T-helper 17 cell (primary cell): ENCODE measurements at regions not wholly inside any gene's neighbourhood (a gene's known extent, or its start where the extent isn't known, plus 50 kb on each side); places are given as distances from the start of the nearest gene placed in this dataset.

Experiments used
- ATAC-seq: fragments of 150-1000 bp; cut with Tn5 transposase; 2 replicates; pipeline ENCODE4 v1.10.0; 2021; ENCODE audit warnings: mild to moderate bottlenecking, moderate library complexity
- DNase-seq, 3 donors: peaks; one replicate each; pipeline versions ENCODE4 v3.0.0 to v3.0.0-alpha.2; 2020 to 2021
- H3K9me3 ChIP-seq: one replicate; pipeline ENCODE4 v1.7.0; 2013; ENCODE audit warnings: low read length, mild to moderate bottlenecking; ENCODE audit not compliant: control insufficient read depth, poor library complexity, severe bottlenecking
- H3K27ac Mint-ChIP-seq: one replicate; pipeline ENCODE4 v1.8.0; 2022; ENCODE audit warnings: mild to moderate bottlenecking, moderate library complexity, mixed read lengths
- H3K27me3 Mint-ChIP-seq: one replicate; pipeline ENCODE4 v1.8.0; 2022; ENCODE audit warnings: mixed read lengths
- H3K36me3 Mint-ChIP-seq: one replicate; pipeline ENCODE4 v1.8.0; 2022; ENCODE audit warnings: low read depth, mixed read lengths
- H3K4me1 Mint-ChIP-seq: one replicate; pipeline ENCODE4 v1.8.0; 2022; ENCODE audit warnings: mild to moderate bottlenecking, mixed read lengths
- H3K4me3 Mint-ChIP-seq: one replicate; pipeline ENCODE4 v1.8.0; 2022; ENCODE audit warnings: mild to moderate bottlenecking, moderate library complexity, mixed read lengths

- Mint-ChIP-seq H3K36me3 (no peaks in the 10 kb centered on the region), H3K4me3 (peak overlapping the region; percentile 56), H3K27me3 (peaks cover 20% of the 10 kb centered on the region), H3K4me1 (peaks cover 6% of the 10 kb centered on the region), H3K27ac (no peak overlapping the region)
- H3K9me3 ChIP-seq: no peaks in the 10 kb centered on the region
- DNase-seq: no peak
- ATAC-seq: no peak
Observed at GRCh38 chr20:4591975-4592315, 94.3 kb upstream of the PRNP start.

- DNase-seq (no peak), ATAC-seq (no peak)
- peaks cover 46% of the 10 kb centered on the region for H3K27me3 Mint-ChIP-seq
- peaks cover 5% of the 10 kb centered on the region for H3K36me3 Mint-ChIP-seq
- H3K4me3 Mint-ChIP-seq: no peak overlapping the region
- H3K9me3 ChIP-seq: no peaks in the 10 kb centered on the region
- peaks cover 2% of the 10 kb centered on the region for H3K4me1 Mint-ChIP-seq
- peak overlapping the region; percentile 56 for H3K27ac Mint-ChIP-seq
Observed at GRCh38 chr20:4585758-4586157, 100.5 kb upstream of the PRNP start.

- peaks cover 49% of the 10 kb centered on the region for H3K27me3 Mint-ChIP-seq
- H3K36me3 Mint-ChIP-seq: peaks cover 5% of the 10 kb centered on the region
- no peak for ATAC-seq
Observed at GRCh38 chr20:4585104-4585753, 101.0 kb upstream of the PRNP start.

GRCh38 chr20:4584510-4584909, 101.7 kb upstream of the PRNP start:
- no peak overlapping the region for H3K27ac Mint-ChIP-seq
- peaks cover 53% of the 10 kb centered on the region for H3K27me3 Mint-ChIP-seq
- ATAC-seq (no peak), DNase-seq (no peak)
- H3K4me3 Mint-ChIP-seq: no peak overlapping the region
- H3K9me3 ChIP-seq: no peaks in the 10 kb centered on the region
- H3K36me3 Mint-ChIP-seq: peaks cover 5% of the 10 kb centered on the region
- H3K4me1 Mint-ChIP-seq: peaks cover 2% of the 10 kb centered on the region

More at GRCh38 chr20:4585104-4585753, 101.0 kb upstream of the PRNP start:
- Mint-ChIP-seq H3K4me1 (peaks cover 2% of the 10 kb centered on the region), H3K4me3 (no peak overlapping the region), H3K27ac (peak overlapping the region; percentile 56)
- DNase-seq: no peak
- no peaks in the 10 kb centered on the region for H3K9me3 ChIP-seq

- ATAC-seq (no peak), DNase-seq (no peak)
- H3K9me3 ChIP-seq: no peaks in the 10 kb centered on the region
- H3K27ac Mint-ChIP-seq: no peak overlapping the region
- no peak overlapping the region for H3K4me3 Mint-ChIP-seq
- H3K36me3 Mint-ChIP-seq: peaks cover 5% of the 10 kb centered on the region
- H3K4me1 Mint-ChIP-seq: no peaks in the 10 kb centered on the region
- H3K27me3 Mint-ChIP-seq: peaks cover 66% of the 10 kb centered on the region
Observed at GRCh38 chr20:4581838-4582237, 104.4 kb upstream of the PRNP start.

GRCh38 chr20:4578375-4578774, 107.9 kb upstream of the PRNP start:
- Mint-ChIP-seq H3K4me1 (peaks cover 3% of the 10 kb centered on the region), H3K27ac (no peak overlapping the region), H3K36me3 (peaks cover 3% of the 10 kb centered on the region), H3K4me3 (no peak overlapping the region), H3K27me3 (peaks cover 77% of the 10 kb centered on the region)
- no peak for DNase-seq
- no peaks in the 10 kb centered on the region for H3K9me3 ChIP-seq
- no peak for ATAC-seq

- ATAC-seq (no peak), DNase-seq (no peak)
- Mint-ChIP-seq H3K4me1 (peaks cover 3% of the 10 kb centered on the region), H3K4me3 (no peak overlapping the region), H3K27ac (no peak overlapping the region), H3K36me3 (peaks cover 5% of the 10 kb centered on the region), H3K27me3 (peaks cover 80% of the 10 kb centered on the region)
- no peaks in the 10 kb centered on the region for H3K9me3 ChIP-seq
Observed at GRCh38 chr20:4574356-4574690, 111.9 kb upstream of the PRNP start.

GRCh38 chr20:4573564-4574355, 112.5 kb upstream of the PRNP start:
- Mint-ChIP-seq H3K36me3 (peaks cover 5% of the 10 kb centered on the region), H3K27me3 (peaks cover 81% of the 10 kb centered on the region), H3K4me1 (peaks cover 3% of the 10 kb centered on the region), H3K27ac (no peak overlapping the region), H3K4me3 (no peak overlapping the region)
- H3K9me3 ChIP-seq: no peaks in the 10 kb centered on the region
- DNase-seq: no peak
- no peak for ATAC-seq

GRCh38 chr20:4571759-4572531, 114.3 kb upstream of the PRNP start:
- H3K36me3 Mint-ChIP-seq: peaks cover 5% of the 10 kb centered on the region
- no peak for DNase-seq
- no peak overlapping the region for H3K4me3 Mint-ChIP-seq
- no peaks in the 10 kb centered on the region for H3K9me3 ChIP-seq
- H3K4me1 Mint-ChIP-seq: peaks cover 3% of the 10 kb centered on the region
- no peak overlapping the region for H3K27ac Mint-ChIP-seq
- peaks cover 63% of the 10 kb centered on the region for H3K27me3 Mint-ChIP-seq
- no peak for ATAC-seq

GRCh38 chr20:4569865-4570264, 116.4 kb upstream of the PRNP start:
- Mint-ChIP-seq H3K4me1 (peaks cover 3% of the 10 kb centered on the region), H3K36me3 (peaks cover 5% of the 10 kb centered on the region), H3K27ac (no peak overlapping the region), H3K4me3 (no peak overlapping the region), H3K27me3 (peaks cover 55% of the 10 kb centered on the region)
- no peak for DNase-seq
- H3K9me3 ChIP-seq: no peaks in the 10 kb centered on the region
- ATAC-seq: no peak

GRCh38 chr20:4569092-4569491, 117.2 kb upstream of the PRNP start:
- no peak for ATAC-seq
- peaks cover 3% of the 10 kb centered on the region for H3K4me1 Mint-ChIP-seq
- peaks cover 5% of the 10 kb centered on the region for H3K36me3 Mint-ChIP-seq
- H3K9me3 ChIP-seq: no peaks in the 10 kb centered on the region
- peaks cover 53% of the 10 kb centered on the region for H3K27me3 Mint-ChIP-seq
- no peak overlapping the region for H3K4me3 Mint-ChIP-seq
- no peak overlapping the region for H3K27ac Mint-ChIP-seq
- DNase-seq: no peak

GRCh38 chr20:4568361-4568959, 117.8 kb upstream of the PRNP start:
- no peak overlapping the region for H3K4me3 Mint-ChIP-seq
- no peaks in the 10 kb centered on the region for H3K9me3 ChIP-seq
- no peak for DNase-seq
- peaks cover 5% of the 10 kb centered on the region for H3K36me3 Mint-ChIP-seq
- no peaks in the 10 kb centered on the region for H3K4me1 Mint-ChIP-seq
- H3K27me3 Mint-ChIP-seq: peaks cover 51% of the 10 kb centered on the region
- ATAC-seq: no peak
- no peak overlapping the region for H3K27ac Mint-ChIP-seq

- H3K27ac Mint-ChIP-seq: no peak overlapping the region
- DNase-seq: no peak
- ATAC-seq: no peak
- H3K27me3 Mint-ChIP-seq: peaks cover 42% of the 10 kb centered on the region
- H3K9me3 ChIP-seq: no peaks in the 10 kb centered on the region
- no peak overlapping the region for H3K4me3 Mint-ChIP-seq
- H3K36me3 Mint-ChIP-seq: peaks cover 3% of the 10 kb centered on the region
- no peaks in the 10 kb centered on the region for H3K4me1 Mint-ChIP-seq
Observed at GRCh38 chr20:4567170-4567569, 119.1 kb upstream of the PRNP start.
